ENCODE measurements at regions not wholly inside any gene's neighbourhood (a gene's known extent, or its start where the extent isn't known, plus 50 kb on each side); places are given as distances from the start of the nearest gene placed in this dataset.

DNA sequence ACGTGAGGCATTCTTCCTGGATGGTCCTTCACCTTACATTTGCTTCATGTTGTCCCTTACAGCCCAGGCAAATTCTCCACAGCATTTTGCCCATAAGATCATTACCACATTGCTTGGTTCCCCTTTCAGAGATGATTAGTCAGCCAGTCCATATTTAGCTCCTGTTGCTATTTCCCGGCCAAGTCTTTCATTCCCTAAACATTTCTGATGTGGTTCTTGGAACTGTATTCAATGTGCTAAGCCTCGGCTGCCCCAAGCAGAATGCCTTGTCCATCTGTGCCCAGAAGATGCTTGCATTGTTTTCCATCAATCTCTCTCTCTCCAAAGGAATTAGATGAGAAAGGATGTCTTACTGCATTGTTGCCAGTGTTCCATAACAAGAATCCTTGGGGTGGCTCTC lies 420.9 kb upstream of the CAMK1G start:
- TF ChIP-seq EZH2 (IDR thresholded peaks at IDR 0.05; ENCODE audit: insufficient read depth, low read length) (no peak), CTCF (IDR thresholded peaks at IDR 0.05; ENCODE audit: insufficient read depth, low read depth, low read length) (no peak)
